ENCODE measurements at regions not wholly inside any gene's neighbourhood (a gene's known extent, or its start where the extent isn't known, plus 50 kb on each side); places are given as distances from the start of the nearest gene placed in this dataset.

DNA sequence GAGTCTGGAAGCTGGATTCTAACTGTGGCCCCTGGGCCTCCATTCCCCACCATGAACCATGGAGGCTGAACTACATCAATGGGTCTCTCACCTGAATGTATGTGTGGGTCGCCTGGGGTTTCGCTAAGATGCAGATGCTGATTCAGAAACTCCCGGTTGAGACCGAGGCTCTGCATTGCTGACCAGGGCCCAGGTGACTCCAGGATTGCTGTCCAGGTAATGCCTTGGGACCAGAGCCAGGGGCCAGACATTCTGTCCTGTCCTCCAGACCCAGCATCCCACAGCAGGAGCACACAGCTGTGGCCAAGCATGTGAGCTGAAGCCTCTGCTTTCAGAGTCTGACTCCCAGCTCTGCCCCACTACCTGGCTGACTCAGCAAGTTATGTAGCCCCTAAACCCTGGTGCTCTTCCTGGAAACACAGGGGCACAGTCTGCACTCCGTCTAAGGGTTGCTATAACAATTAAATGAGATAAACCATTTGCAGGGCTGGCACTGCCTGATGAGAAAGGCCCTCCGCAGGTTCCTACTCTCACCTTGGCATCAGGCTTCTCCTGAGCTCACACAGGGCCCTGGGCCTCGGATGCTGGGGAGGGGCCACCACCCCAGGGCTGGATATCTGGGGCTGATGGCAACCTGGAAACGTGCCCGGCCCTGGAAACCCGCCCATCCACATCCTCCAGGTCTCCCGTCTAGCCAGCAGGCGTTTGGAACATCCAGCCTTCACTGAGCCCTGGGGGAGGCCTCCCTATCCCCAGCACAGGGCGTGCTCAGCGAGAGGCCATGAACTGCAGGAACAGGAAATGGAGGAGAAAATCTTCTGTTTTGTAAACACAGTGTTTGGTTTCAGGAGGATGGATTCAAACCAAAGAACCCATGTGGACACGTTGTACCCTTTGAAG is 175.7 kb downstream of the DLL1 start:
- DNase-seq (ENCODE audit: low spot score) = no peak

DNA sequence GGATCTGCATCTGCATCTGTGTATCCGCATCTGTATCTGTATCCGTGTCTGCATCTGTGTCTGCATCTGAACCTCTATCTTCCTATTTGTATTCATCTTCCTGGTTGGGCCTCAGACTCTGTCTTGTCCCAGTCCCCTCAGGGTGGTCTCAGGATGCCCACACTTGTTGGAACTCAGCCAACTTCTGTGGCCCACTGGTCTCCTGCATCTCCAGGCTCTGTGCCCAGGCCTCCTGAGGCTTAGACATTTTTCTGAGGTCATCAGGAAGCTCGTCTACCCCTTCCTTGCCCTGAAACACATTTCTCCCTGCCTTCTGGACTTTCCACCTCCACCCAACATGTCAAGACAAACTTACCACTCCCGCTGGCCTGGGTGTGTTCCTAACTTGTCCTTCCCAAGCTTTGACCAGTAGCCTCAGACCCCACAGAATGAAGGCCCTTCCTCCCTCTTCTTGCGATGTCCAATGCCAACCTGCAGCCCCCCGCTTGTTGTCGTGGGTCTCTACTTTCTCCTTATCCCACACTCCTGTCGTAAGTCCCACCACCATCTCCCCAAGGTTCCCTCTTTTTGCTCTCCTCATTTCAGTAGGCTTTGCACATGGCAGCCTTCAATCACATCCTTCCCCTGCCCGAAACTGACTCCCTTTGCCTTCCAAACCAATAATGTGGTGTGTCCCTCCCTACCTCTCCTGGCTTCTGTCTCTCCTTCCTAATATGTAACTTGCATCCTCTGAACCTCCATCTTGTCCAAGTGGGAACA is 176.5 kb downstream of the DLL1 start:
- no peak for DNase-seq (ENCODE audit: low spot score)

DNA sequence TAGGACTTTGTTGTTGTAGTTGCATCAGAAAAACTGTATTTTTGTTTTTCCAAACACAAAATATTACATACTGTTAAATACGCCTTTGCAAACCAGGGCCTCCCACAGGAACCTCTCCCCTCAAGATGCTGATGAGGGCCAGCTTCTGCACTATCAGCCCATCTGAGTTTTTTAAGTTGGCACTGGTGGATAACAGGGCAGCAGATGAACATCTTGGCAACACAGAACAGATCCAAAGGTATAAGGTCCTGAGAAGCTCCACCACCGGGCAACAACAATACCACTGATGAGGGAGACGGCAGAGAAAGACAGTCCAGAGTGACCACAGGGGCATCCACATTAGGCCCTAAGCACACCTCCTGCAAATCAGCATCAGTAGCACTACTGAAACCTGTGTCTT is 177.7 kb downstream of the DLL1 start:
- no peak for DNase-seq (ENCODE audit: low spot score)

DNA sequence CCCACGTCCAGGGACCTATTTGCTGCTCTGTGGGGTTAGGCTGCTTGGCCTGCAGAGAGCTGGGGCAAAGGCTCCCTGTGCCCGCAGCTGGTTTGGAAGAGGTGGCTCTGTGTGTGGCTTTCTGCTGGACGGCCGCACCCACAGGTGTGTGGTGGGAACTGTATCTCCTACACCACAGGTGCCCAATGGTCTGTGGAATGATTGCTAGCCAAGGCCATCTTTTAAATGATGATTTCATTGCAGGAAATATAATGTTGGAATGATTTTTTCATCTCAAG is 178.4 kb downstream of the DLL1 start:
- DNase-seq (ENCODE audit: low spot score) = no peak

DNA sequence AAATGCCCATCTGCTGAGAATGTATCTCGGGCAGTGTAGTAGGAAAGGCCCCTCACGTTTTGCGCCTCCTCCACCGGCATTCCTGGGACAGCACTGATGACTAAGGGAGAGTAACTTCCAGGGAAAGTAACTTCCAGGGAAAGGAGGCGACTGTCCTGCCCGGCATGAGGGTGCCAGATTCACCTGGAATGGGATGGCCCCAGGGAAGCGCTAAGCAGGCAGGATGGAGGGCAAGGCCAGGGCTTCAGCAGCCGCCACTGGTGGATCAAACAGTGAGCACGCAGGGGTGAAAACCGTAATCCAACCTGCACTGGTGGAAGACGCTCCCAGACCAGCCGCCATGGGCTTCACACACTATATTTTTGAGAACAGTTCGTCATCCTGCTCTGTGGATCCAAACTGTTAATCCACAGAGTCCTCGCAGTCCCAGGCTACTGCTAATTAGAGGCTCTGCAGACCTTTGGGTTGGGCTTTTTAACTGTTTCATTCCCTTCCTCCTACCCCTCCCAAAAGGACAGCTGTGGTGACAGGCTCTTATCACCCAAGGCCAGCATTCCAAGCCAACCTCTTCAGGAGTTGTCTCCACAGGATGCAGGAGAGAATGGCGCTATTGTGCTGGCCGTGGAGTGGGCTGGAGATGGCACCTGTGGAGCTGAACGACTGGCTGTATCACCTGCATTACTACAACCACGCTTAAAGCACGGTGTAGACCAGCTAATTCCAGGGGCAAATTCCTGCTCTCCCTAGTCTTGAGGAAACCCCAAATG is 178.9 kb downstream of the DLL1 start:
- no peak for DNase-seq (ENCODE audit: low spot score)

DNA sequence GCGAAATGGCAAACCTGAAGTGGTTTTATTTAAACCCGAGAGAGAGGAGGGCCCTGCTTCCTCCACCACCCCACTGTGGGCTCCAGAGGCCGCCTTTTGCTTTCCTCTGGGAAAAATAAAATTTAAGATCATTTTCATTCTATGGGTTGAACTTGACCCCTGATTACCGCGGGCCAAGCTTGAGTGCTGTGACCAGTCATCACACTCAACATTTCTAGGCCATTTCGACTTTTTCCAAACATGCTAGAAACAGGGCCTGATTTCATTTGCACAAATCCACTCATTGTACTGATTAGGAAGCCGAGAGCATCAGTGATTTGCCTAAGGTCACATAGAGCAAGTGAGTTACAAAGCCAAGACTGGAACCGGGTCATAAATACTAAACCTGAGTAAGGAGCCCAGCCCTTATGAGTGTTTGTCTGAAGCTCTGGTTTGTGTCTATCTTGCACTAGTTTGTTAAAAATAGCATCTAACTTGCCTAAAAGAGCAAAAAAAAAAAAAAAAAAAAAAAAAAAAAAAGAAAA is 179.7 kb downstream of the DLL1 start:
- no peak for DNase-seq (ENCODE audit: low spot score)

DNA sequence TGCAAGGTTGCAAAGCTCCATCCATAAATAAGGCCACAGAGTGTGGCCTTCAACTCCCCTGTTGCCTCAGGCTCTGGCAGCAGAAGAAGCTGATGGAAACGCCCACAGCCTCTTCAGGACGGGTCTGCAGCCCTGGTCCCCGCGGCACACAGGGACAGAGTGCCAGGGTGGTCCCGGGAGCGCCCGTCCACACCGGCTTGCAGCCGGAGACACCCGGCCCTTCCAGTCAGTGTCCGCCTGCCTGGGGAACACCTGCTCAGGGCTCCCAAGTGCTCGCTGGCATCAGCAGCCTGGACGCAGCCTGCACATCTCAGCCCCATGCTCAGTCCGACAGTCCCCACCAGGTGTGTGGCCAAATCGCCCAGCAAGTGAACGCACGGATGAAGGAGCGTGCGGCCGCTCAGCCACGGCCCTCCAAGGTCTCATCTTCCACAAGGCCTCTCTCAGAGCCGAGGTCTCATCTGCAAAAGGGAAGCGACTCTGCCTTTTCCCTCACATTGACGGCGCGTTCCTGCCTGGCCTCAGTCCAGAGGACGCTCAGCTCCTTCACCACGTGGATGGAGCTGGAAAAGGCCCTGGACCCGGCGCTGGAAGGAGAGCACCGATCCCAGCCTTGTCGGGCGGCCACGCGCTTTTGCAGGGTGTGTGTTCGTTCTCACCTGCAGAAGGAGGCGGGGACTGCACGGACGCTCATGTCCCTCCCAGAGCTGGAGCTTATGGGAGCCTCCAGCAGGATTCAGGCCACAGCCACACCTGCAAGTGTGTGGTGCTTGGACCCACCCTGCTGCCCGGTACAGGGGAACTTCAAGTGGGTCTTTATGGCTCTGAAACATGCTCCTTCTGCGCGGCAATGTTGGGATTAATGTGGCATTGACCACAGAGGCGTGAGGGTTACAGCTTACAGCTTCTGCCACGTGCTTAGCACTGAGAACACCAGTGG is 180.4 kb downstream of the DLL1 start:
- no peak for DNase-seq (ENCODE audit: low spot score)

DNA sequence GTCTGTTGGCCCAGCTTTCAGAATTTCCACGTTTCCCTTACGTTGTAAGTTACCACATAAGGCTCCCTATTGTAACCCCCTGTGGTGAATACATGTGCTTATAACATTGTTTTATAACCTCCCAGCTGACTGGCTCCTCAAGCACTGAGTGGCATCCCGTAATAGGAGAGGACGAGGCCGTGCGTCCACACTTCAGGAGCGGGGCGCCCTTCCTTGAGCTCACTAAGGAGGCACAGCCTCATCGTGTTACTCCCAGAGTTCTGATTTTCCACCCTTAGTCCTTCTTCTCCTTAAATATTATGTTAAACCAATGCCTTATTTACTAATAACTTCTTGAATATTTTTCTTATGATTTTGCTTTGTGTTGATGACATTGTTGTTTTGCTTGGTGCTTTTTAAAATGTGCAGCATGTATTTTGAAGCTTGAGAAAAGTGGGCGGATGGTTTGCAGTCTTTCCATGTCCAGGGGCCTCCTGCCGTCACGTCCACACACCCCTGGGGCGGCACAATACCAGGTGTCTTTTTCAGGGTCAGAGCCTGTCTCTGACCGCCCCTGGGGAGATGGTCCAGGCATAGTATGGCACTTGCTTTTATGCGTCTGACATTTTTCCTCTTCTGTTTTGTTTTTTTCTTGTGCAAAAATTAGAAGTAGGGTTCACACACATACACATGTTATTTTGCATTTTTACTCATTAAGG is 181.8 kb downstream of the DLL1 start:
- no peak for DNase-seq (ENCODE audit: low spot score)

DNA sequence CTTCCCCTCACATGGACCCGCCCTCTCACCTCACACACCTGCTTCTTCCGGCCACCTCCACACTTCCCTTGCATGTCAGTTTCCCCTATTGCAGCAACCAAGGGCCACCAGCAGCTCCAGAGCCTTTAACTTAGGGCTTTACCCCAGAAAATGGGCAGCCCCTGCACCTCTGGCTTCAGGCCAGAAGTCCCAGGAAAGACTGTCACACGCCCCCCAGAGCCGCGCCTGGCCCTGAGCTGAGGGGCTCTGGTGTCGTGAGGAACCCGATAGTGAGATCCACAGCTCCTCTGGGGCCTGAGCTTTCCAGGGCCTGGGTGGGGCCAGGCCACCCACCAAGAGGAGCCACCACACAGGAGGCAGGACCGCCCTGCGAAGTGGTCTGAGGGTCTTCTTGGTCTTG is 182.4 kb downstream of the DLL1 start:
- no peak for DNase-seq (ENCODE audit: low spot score)

DNA sequence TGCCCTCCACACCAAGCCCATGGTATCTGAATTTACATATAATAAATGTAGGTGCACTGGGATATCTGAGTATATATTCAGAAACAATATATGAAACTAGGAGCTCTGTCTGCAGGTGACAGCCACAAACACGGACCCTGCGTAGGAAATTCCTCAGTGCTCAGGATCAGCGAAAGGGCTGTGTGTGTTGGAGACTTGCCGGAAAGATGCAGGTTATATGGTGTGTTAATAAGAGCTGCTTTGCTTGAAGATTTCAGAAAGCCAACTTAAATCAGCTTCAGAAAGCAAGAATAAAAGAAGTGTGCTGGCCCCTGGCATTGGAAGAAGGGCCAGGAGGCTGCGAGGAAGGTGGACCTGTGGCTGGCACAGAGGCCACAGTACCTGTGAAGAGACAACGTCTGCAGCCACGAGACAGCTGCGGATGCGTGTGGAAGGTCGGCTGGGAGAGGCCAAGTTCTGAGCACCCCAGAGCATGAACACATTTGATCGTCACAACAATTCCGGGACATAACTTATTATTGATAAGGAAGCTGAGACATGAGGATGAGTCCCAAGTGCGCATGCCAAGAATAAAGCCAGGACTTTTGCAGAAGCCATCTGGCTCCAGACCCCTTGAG is 183.2 kb downstream of the DLL1 start:
- no peak for DNase-seq (ENCODE audit: low spot score)

DNA sequence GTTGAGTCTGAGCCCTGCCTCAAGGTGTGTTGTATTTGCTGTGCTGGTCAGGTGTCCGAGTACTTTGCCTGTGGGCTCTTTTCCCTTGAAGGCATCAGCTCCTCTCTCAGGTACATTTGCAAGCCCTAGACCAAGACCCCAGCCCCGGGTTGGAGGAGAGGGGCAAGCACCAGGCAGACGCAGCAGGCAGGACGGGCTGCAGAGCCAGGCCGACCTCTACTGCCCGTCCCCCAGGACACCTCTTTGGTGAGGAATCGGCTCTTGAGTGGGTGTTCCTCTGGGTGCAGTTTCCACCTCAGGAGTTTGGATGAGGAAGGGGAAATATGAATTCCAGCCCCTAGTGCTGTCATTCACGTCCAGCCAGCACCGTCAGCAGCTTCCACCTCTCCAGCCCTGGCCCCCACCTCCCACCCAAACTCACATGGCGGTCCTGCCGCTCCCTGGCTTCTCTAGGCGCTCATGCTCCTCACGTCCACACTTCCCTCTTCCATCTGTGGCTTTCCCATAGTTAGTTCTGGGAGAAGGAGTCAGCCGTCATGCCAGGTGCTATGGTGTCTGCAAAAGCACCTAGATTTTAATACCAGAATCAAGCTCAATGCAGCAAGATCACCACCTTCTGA is 183.9 kb downstream of the DLL1 start:
- no peak for DNase-seq (ENCODE audit: low spot score)

DNA sequence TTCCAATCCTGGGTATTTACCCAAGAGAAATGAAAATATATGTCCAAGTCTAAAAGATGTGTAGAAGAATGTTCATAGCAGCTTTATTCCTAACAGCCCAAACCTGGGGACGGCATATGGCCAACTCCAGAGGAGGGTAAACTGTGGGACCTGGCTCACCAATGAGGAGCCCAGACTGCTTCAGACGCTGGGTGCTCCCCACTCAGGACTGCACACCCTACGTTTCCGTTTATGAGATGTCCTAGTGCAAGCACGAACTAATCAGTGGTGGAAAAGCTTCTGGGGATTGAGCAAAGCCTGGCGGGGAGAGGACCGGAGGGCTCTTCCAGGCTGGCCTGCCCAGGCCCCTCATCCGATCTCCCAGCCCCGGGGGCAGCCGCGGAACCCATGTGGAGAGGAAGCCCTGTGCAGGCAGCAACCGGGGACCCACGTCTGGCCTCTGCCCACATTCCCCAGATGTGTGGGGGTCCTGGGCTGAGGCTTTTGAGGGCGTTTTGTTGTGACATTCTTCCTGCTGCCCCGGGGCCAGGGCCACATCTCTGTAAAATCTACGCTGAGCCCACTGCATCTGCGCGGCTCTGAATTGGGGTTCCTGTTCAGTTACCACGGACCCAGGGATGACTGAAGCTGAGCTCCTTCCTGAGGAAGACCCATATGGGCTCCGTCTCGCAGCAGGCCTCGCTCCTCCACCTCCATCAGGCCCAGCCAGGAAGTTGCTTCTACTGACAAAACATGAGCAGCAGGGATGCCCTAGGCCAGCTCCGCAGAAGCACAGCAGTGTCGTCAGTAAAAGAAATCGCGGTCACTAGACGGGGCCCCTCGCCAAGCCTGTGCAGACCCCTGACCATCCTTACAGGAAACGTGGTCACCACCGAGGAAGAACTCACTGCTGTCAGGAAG is 188.0 kb downstream of the DLL1 start:
- DNase-seq (ENCODE audit: low spot score) = no peak

DNA sequence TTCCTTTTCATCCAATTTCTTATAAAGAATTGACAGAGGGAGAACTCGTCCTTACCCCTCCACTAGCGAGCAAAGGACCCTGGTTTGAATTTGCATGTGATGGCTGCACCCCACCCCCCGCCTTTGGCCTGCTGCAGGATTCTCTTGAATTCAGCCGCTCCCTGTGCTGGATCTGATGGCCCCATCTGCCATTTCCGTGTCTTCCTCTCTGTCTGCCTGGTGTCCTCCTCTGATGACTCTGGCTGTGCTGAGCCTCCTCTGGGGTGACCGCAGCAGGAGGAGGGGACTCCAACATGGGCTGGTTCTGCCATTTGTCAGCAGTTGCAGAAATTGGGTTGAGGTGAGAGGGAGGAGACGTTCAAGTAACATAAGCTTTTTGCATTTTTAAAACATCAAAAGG is 188.8 kb downstream of the DLL1 start:
- no peak for DNase-seq (ENCODE audit: low spot score)

DNA sequence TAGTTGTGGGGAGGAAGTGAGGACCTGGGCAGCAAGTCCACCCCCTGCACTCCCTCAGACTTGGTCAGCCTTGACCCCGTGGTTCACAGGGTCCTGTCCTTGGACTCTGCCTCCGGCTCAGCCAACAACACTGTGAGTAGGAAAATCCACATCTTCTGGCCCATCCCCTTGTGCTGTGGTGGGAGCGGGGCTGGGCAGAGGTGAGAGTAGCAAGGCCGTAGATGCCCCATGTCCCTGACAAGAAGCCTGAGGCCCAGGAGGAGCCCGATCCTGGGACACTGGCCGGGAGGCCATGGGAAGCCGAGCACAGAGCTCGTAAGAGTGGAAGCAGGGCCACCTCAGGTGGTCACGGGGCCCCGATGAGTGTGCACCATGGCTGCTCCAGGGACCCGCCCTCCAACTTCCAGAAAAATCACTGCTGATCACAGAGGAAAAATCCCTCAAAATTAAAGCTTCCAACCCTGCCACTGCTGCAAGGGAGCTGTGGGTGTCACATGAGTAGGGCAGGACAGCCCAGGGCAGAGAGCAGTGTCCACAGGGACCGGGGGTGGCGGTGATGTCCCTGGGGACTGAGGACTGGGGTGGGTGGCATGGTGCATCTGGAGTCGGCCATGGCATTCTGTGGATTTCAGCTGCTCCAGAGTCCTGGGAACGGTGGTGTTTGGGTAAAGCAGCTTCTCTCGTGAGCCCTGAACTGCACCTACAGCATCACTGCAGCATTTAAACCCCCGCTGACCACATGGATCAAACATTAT is 189.4 kb downstream of the DLL1 start:
- DNase-seq (ENCODE audit: low spot score) = no peak

DNA sequence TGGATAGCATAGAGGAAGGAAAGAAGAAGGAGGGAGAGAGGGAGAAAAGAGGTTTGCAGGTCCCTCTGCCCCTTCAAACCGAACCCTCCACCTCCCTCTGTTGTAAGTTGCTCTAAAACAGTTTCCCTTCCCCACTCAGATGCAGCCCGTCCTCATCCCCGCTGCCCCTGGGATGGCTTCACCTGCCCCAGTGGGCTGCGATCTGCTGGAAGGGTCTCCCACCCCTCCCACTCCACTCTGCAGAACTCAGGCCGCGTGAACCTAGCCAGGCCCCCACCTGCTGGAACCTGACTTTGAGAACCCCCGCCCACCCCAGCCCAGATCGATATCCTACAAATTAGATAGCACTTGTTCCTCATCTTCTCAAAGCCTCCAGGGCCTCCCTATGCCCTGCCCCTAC is 190.8 kb downstream of the DLL1 start:
- DNase-seq (ENCODE audit: low spot score) = no peak

DNA sequence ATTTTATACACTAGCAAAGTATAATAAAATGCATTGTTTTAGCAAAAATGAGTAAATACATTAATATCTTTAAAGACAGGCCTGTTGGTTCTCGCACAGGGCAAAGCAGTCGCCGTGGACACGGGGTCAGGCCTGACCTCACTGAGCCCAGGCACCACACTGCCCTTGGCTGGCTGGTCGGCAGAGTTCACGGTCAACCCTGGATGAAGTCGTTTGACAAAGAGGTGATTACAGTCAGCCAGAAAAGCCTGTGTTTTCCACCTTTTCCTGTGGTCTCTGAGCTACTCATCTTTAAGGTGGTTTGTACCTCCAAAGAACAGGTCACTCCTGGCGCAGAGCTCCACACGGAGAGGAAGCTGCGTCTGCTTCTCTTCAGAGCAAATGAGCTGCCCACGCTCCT is 191.5 kb downstream of the DLL1 start:
- no peak for DNase-seq (ENCODE audit: low spot score)

DNA sequence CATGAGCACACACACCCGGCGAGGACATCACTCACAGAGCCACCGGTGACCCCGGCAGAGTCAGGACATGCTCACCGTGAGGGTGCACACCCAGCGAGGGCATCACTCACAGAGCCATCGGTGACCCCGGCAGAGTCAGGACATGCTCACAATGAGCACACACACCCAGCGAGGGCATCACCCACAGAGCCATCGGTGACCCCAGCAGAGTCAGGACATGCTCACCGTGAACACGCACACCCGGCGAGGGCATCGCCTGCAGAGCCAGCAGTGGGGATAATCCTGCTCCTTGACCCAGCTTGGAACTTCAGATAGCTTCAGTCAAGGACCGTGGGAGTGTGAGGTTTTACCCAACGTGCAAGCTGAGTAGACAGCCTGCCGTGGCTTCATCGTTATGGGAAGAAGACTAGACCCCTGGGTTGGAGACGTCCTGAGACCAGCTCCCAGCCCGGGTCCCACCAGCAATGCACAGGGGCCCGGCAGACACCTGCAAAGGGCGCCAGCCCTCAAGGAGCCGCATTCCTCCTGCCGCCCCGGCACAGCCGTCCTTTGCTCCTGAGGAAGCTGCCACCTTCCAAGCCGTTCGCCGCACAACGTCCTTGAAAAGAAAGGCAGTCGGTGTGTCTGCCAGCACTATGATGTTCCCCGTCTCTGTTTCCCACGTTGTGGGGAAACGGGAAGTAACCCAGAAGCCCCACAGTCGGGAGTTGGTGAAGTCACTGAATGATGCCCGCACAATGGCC is 192.3 kb downstream of the DLL1 start:
- no peak for DNase-seq (ENCODE audit: low spot score)

All from SK-N-DZ (cell line).